ENCODE measurements at regions not wholly inside any gene's neighbourhood (a gene's known extent, or its start where the extent isn't known, plus 50 kb on each side); places are given as distances from the start of the nearest gene placed in this dataset.

DNA sequence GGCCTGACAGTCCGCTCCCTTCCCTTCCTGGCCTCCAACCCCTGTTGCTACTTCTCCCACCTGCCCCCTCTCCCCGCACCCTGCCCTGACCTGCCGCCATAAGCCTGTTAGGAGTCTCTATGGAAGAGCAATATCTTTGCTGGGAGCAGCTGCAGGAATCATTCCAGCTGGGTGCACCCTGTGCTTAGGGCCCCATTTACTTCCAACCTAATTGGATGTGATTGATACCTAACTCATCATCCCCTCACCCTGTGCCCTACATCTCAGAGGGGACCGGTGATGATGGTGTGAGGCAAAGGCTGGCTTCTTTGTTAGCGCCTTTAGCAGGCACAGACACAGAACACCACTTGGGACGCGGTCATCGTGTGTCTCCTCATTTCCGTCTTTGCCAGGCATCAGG, 80.0 kb upstream of the FAM180A start:
- TF ChIP-seq, protein P1, sequence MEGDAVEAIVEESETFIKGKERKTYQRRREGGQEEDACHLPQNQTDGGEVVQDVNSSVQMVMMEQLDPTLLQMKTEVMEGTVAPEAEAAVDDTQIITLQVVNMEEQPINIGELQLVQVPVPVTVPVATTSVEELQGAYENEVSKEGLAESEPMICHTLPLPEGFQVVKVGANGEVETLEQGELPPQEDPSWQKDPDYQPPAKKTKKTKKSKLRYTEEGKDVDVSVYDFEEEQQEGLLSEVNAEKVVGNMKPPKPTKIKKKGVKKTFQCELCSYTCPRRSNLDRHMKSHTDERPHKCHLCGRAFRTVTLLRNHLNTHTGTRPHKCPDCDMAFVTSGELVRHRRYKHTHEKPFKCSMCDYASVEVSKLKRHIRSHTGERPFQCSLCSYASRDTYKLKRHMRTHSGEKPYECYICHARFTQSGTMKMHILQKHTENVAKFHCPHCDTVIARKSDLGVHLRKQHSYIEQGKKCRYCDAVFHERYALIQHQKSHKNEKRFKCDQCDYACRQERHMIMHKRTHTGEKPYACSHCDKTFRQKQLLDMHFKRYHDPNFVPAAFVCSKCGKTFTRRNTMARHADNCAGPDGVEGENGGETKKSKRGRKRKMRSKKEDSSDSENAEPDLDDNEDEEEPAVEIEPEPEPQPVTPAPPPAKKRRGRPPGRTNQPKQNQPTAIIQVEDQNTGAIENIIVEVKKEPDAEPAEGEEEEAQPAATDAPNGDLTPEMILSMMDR (IDR thresholded peaks at IDR 0.05), result no peak
- TF ChIP-seq POLR2A (IDR thresholded peaks at IDR 0.05), result no peak

All from Peyer's patch (tissue), 4 donors.